Tibial nerve (tissue), 4 donors: ENCODE measurements at regions not wholly inside any gene's neighbourhood (a gene's known extent, or its start where the extent isn't known, plus 50 kb on each side); places are given as distances from the start of the nearest gene placed in this dataset.

ENCODE experiments used
- CTCF ChIP-seq, 5 experiments: fragments of 200-600 bp in 3 of 5; fragments of 450-650 bp in 2 of 5; sonication (generic) in 3 of 5; IDR thresholded peaks; one replicate each; pipeline ENCODE4 v1.5.1; 2016 to 2019; ENCODE audit warnings: antibody characterized with exemption in 5 of 5, mild to moderate bottlenecking in 3 of 5, moderate library complexity in 2 of 5
- EP300 ChIP-seq, 2 donors: sonication (generic); formaldehyde crosslinking; IDR thresholded peaks; one replicate each; pipeline ENCODE4 v1.6.1; 2017; ENCODE audit warnings: antibody characterized with exemption in 2 of 2, mild to moderate bottlenecking in 1 of 2
- POLR2A ChIP-seq, 2 donors: fragments of 450-650 bp; IDR thresholded peaks; one replicate each; pipeline ENCODE4 v1.6.1; 2017; ENCODE audit warnings: antibody characterized with exemption in 2 of 2, mild to moderate bottlenecking in 2 of 2, moderate library complexity in 2 of 2

GRCh38 chr20:60358101-60358500, 399.9 kb downstream of the CDH26 start:
- TF ChIP-seq EP300 (IDR thresholded peaks at IDR 0.05) (no peak), CTCF (IDR thresholded peaks at IDR 0.05) (no peak), POLR2A (IDR thresholded peaks at IDR 0.05) (no peak)
